Esophagus muscularis mucosa (tissue), 4 donors: ENCODE measurements at regions not wholly inside any gene's neighbourhood (a gene's known extent, or its start where the extent isn't known, plus 50 kb on each side); places are given as distances from the start of the nearest gene placed in this dataset.

Experiments used
- EP300 ChIP-seq: sonication (generic); formaldehyde crosslinking; IDR thresholded peaks from one replicate; pipeline ENCODE4 v1.6.1; 2017; ENCODE audit warnings: antibody characterized with exemption
- POLR2A ChIP-seq: fragments of 450-650 bp; IDR thresholded peaks from one replicate; pipeline ENCODE4 v1.6.1; 2017; ENCODE audit warnings: antibody characterized with exemption, moderate library complexity, mild to moderate bottlenecking, low read depth
- POLR2AphosphoS5 ChIP-seq, 2 donors: sonication (generic); formaldehyde crosslinking; IDR thresholded peaks; one replicate each; pipeline ENCODE4 v1.6.1; 2017; ENCODE audit warnings: antibody characterized with exemption in 2 of 2
- TF ChIP-seq, protein P1 (sequence below), 3 experiments: fragments of 200-600 bp in 2 of 3; fragments of 450-650 bp in 1 of 3; sonication (generic) in 2 of 3; IDR thresholded peaks; one replicate each; pipeline ENCODE4 v1.5.1; 2017 to 2019; ENCODE audit warnings: antibody characterized with exemption in 3 of 3, mild to moderate bottlenecking in 2 of 3, moderate library complexity in 1 of 3

- TF ChIP-seq, protein P1, sequence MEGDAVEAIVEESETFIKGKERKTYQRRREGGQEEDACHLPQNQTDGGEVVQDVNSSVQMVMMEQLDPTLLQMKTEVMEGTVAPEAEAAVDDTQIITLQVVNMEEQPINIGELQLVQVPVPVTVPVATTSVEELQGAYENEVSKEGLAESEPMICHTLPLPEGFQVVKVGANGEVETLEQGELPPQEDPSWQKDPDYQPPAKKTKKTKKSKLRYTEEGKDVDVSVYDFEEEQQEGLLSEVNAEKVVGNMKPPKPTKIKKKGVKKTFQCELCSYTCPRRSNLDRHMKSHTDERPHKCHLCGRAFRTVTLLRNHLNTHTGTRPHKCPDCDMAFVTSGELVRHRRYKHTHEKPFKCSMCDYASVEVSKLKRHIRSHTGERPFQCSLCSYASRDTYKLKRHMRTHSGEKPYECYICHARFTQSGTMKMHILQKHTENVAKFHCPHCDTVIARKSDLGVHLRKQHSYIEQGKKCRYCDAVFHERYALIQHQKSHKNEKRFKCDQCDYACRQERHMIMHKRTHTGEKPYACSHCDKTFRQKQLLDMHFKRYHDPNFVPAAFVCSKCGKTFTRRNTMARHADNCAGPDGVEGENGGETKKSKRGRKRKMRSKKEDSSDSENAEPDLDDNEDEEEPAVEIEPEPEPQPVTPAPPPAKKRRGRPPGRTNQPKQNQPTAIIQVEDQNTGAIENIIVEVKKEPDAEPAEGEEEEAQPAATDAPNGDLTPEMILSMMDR (IDR thresholded peaks at IDR 0.05): no peak
- no peak for TF ChIP-seq POLR2A
- TF ChIP-seq POLR2AphosphoS5 (IDR thresholded peaks at IDR 0.05): no peak
- TF ChIP-seq EP300: no peak
These were observed 145.9 kb downstream of the PRELID2 start for GRCh38 chr5:145689235-145689634.
